ENCODE measurements at regions not wholly inside any gene's neighbourhood (a gene's known extent, or its start where the extent isn't known, plus 50 kb on each side); places are given as distances from the start of the nearest gene placed in this dataset.
"Not testable (repeated sequence)": the region's sequence is repeated elsewhere in the genome, so short reads cannot be mapped to it uniquely, and the experiment has no call there.

- no peak for DNase-seq (ENCODE audit: low read depth)
Measured at GRCh38 chr2:56806924-56807323, 623.1 kb downstream of the CCDC85A start.

- DNase-seq (ENCODE audit: low read depth): no peak
Measured at GRCh38 chr2:56807861-56808260, 624.1 kb downstream of the CCDC85A start.

- DNase-seq (ENCODE audit: low read depth): no peak
Measured at GRCh38 chr2:56811401-56811800, 627.6 kb downstream of the CCDC85A start.

- DNase-seq (ENCODE audit: low read depth): no peak
Measured at GRCh38 chr2:56812432-56812831, 628.6 kb downstream of the CCDC85A start.

- no peak for DNase-seq (ENCODE audit: low read depth)
Measured at GRCh38 chr2:56813490-56813889, 629.7 kb downstream of the CCDC85A start.

GRCh38 chr2:56816666-56817065 lies 632.9 kb downstream of the CCDC85A start:
- no peak for DNase-seq (ENCODE audit: low read depth)

- DNase-seq (ENCODE audit: low read depth): no peak
Measured at GRCh38 chr2:56831780-56832179, 648.0 kb downstream of the CCDC85A start.

- no peak for DNase-seq (ENCODE audit: low read depth)
Measured at GRCh38 chr2:56834686-56835085, 650.9 kb downstream of the CCDC85A start.

GRCh38 chr2:56840009-56840408 lies 656.2 kb downstream of the CCDC85A start:
- not testable (repeated sequence) for DNase-seq (ENCODE audit: low read depth)

GRCh38 chr2:56860991-56861390 lies 677.2 kb downstream of the CCDC85A start:
- no peak for DNase-seq (ENCODE audit: low read depth)

GRCh38 chr2:56871644-56872043 lies 687.9 kb downstream of the CCDC85A start:
- DNase-seq (ENCODE audit: low read depth): no peak

- DNase-seq (ENCODE audit: low read depth): no peak
Measured at GRCh38 chr2:56874717-56875116, 690.9 kb downstream of the CCDC85A start.

- DNase-seq (ENCODE audit: low read depth): no peak
Measured at GRCh38 chr2:56889738-56890137, 705.9 kb downstream of the CCDC85A start.

- DNase-seq (ENCODE audit: low read depth): no peak
Measured at GRCh38 chr2:56892382-56892781, 708.6 kb downstream of the CCDC85A start.

GRCh38 chr2:56898986-56899385 lies 715.2 kb downstream of the CCDC85A start:
- DNase-seq (ENCODE audit: low read depth): no peak

GRCh38 chr2:56912490-56912889 lies 728.7 kb downstream of the CCDC85A start:
- DNase-seq (ENCODE audit: low read depth): no peak

GRCh38 chr2:56918790-56919189 lies 735.0 kb downstream of the CCDC85A start:
- no peak for DNase-seq (ENCODE audit: low read depth)

- no peak for DNase-seq (ENCODE audit: low read depth)
Measured at GRCh38 chr2:56933976-56934375, 750.2 kb downstream of the CCDC85A start.

- no peak for DNase-seq (ENCODE audit: low read depth)
Measured at GRCh38 chr2:56934866-56935265, 751.1 kb downstream of the CCDC85A start.

GRCh38 chr2:56940054-56940453 lies 756.3 kb downstream of the CCDC85A start:
- no peak for DNase-seq (ENCODE audit: low read depth)

- no peak for DNase-seq (ENCODE audit: low read depth)
Measured at GRCh38 chr2:56952871-56953270, 769.1 kb downstream of the CCDC85A start.

- no peak for DNase-seq (ENCODE audit: low read depth)
Measured at GRCh38 chr2:56960581-56960980, 776.8 kb downstream of the CCDC85A start.

GRCh38 chr2:56962673-56963072 lies 778.9 kb downstream of the CCDC85A start:
- DNase-seq (ENCODE audit: low read depth): no peak

GRCh38 chr2:56969513-56969912 lies 785.7 kb downstream of the CCDC85A start:
- DNase-seq (ENCODE audit: low read depth): no peak

- no peak for DNase-seq (ENCODE audit: low read depth)
Measured at GRCh38 chr2:56971383-56971974, 787.7 kb downstream of the CCDC85A start.
